SK-N-SH treated with all-trans-retinoic acid at 6 μM for 48 hours (cell line): ENCODE measurements at regions not wholly inside any gene's neighbourhood (a gene's known extent, or its start where the extent isn't known, plus 50 kb on each side); places are given as distances from the start of the nearest gene placed in this dataset.
"Not testable (repeated sequence)": the region's sequence is repeated elsewhere in the genome, so short reads cannot be mapped to it uniquely, and the experiment has no call there.

ENCODE experiments used
- CSDC2 ChIP-seq: fragments of 250-450 bp; sonication (Bioruptor Pico); IDR thresholded peaks from 2 replicates; pipeline ENCODE4 v1.5.0; 2020; ENCODE audit warnings: mild to moderate bottlenecking, moderate library complexity
- OSR1 ChIP-seq: fragments of 250-450 bp; sonication (Bioruptor Pico); IDR thresholded peaks from 2 replicates; pipeline ENCODE4 v1.8.0; 2022; ENCODE audit warnings: moderate library complexity, mild to moderate bottlenecking, inconsistent platforms
- PATZ1 ChIP-seq: fragments of 250-450 bp; sonication (Bioruptor Pico); IDR thresholded peaks from 2 replicates; pipeline ENCODE4 v1.8.0; 2020; ENCODE audit warnings: mild to moderate bottlenecking, moderate library complexity, borderline replicate concordance
- PPARA ChIP-seq: fragments of 250-450 bp; sonication (Bioruptor Pico); IDR thresholded peaks from 2 replicates; pipeline ENCODE4 v1.5.0; 2020; ENCODE audit warnings: mild to moderate bottlenecking, borderline replicate concordance
- TSHZ2 ChIP-seq: fragments of 250-450 bp; sonication (Bioruptor Pico); IDR thresholded peaks from 2 replicates; pipeline ENCODE4 v1.5.0; 2020; ENCODE audit warnings: mild to moderate bottlenecking, moderate library complexity
- ZFP3 ChIP-seq: fragments of 250-450 bp; sonication (Bioruptor Pico); IDR thresholded peaks from 2 replicates; pipeline ENCODE4 v1.5.0; 2020; ENCODE audit warnings: mild to moderate bottlenecking, moderate library complexity
- ZFP30 ChIP-seq: fragments of 450-650 bp; formaldehyde crosslinking; IDR thresholded peaks from 2 replicates; pipeline ENCODE4 v1.5.0; 2022; ENCODE audit warnings: mild to moderate bottlenecking, moderate library complexity
- ZNF70 ChIP-seq: fragments of 450-650 bp; formaldehyde crosslinking; IDR thresholded peaks from 2 replicates; pipeline ENCODE4 v1.5.0; 2020; ENCODE audit warnings: mild to moderate bottlenecking, moderate library complexity

- TF ChIP-seq TSHZ2 (CRISPR knock-in tag); ZFP3 (CRISPR knock-in tag); ZNF70; ZFP30 (CRISPR knock-in tag); PPARA; OSR1; CSDC2 (CRISPR knock-in tag); PATZ1 (CRISPR knock-in tag): not testable (repeated sequence)
Measured at GRCh38 chr3:3999340-3999739, 200.1 kb downstream of the LRRN1 start.
